HEK293 (cell line): ENCODE measurements at regions not wholly inside any gene's neighbourhood (a gene's known extent, or its start where the extent isn't known, plus 50 kb on each side); places are given as distances from the start of the nearest gene placed in this dataset.

Experiments used
- TF ChIP-seq, protein P1 (sequence below): fragments of 450-650 bp; formaldehyde crosslinking; IDR thresholded peaks from 2 replicates; pipeline ENCODE4 v1.5.1; 2016; ENCODE audit warnings: missing biosample characterization, missing genetic modification characterization
- TF ChIP-seq, protein P2 (sequence below): fragments of 450-650 bp; formaldehyde crosslinking; IDR thresholded peaks from 2 replicates; pipeline ENCODE4 v1.5.1; 2016; ENCODE audit warnings: missing biosample characterization, missing genetic modification characterization

GRCh38 chr11:38553148-38553547, 1955.1 kb upstream of the RAG2 start:
- TF ChIP-seq, protein P1, sequence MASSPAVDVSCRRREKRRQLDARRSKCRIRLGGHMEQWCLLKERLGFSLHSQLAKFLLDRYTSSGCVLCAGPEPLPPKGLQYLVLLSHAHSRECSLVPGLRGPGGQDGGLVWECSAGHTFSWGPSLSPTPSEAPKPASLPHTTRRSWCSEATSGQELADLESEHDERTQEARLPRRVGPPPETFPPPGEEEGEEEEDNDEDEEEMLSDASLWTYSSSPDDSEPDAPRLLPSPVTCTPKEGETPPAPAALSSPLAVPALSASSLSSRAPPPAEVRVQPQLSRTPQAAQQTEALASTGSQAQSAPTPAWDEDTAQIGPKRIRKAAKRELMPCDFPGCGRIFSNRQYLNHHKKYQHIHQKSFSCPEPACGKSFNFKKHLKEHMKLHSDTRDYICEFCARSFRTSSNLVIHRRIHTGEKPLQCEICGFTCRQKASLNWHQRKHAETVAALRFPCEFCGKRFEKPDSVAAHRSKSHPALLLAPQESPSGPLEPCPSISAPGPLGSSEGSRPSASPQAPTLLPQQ, result no peak
- TF ChIP-seq, protein P2, sequence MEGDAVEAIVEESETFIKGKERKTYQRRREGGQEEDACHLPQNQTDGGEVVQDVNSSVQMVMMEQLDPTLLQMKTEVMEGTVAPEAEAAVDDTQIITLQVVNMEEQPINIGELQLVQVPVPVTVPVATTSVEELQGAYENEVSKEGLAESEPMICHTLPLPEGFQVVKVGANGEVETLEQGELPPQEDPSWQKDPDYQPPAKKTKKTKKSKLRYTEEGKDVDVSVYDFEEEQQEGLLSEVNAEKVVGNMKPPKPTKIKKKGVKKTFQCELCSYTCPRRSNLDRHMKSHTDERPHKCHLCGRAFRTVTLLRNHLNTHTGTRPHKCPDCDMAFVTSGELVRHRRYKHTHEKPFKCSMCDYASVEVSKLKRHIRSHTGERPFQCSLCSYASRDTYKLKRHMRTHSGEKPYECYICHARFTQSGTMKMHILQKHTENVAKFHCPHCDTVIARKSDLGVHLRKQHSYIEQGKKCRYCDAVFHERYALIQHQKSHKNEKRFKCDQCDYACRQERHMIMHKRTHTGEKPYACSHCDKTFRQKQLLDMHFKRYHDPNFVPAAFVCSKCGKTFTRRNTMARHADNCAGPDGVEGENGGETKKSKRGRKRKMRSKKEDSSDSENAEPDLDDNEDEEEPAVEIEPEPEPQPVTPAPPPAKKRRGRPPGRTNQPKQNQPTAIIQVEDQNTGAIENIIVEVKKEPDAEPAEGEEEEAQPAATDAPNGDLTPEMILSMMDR (tag by site-specific recombination), result no peak
